GM19351 (cell line): ENCODE measurements at regions not wholly inside any gene's neighbourhood (a gene's known extent, or its start where the extent isn't known, plus 50 kb on each side); places are given as distances from the start of the nearest gene placed in this dataset.

Experiments
- ATAC-seq: cut with Tn5 transposase; IDR thresholded peaks from one replicate; pipeline ENCODE4 v1.9.1; 2021; ENCODE audit warnings: mild to moderate bottlenecking, moderate library complexity; ENCODE audit not compliant: unreplicated experiment

GRCh38 chr2:221267773-221268425 is 304.2 kb downstream of the EPHA4 start:
- ATAC-seq: no peak

- ATAC-seq: no peak
These were observed 303.5 kb downstream of the EPHA4 start for GRCh38 chr2:221268631-221269030.

GRCh38 chr2:221270806-221271205 is 301.3 kb downstream of the EPHA4 start:
- ATAC-seq: no peak

- ATAC-seq: no peak
These were observed 299.4 kb downstream of the EPHA4 start for GRCh38 chr2:221272729-221273128.

GRCh38 chr2:221276033-221276432 is 296.1 kb downstream of the EPHA4 start:
- ATAC-seq: no peak

- ATAC-seq: no peak
These were observed 295.5 kb downstream of the EPHA4 start for GRCh38 chr2:221276601-221277000.

GRCh38 chr2:221282386-221282785 is 289.7 kb downstream of the EPHA4 start:
- no peak for ATAC-seq

- no peak for ATAC-seq
These were observed 288.1 kb downstream of the EPHA4 start for GRCh38 chr2:221283896-221284545.

GRCh38 chr2:221285148-221285547 is 287.0 kb downstream of the EPHA4 start:
- no peak for ATAC-seq

- no peak for ATAC-seq
These were observed 285.7 kb downstream of the EPHA4 start for GRCh38 chr2:221286406-221286805.

GRCh38 chr2:221289389-221289788 is 282.7 kb downstream of the EPHA4 start:
- ATAC-seq: no peak

GRCh38 chr2:221289846-221290245 is 282.3 kb downstream of the EPHA4 start:
- ATAC-seq: no peak

GRCh38 chr2:221293949-221294742 is 278.0 kb downstream of the EPHA4 start:
- ATAC-seq: no peak

- ATAC-seq: no peak
These were observed 267.2 kb downstream of the EPHA4 start for GRCh38 chr2:221304916-221305315.

GRCh38 chr2:221308507-221309066 is 263.5 kb downstream of the EPHA4 start:
- no peak for ATAC-seq

GRCh38 chr2:221309892-221310583 is 262.1 kb downstream of the EPHA4 start:
- no peak for ATAC-seq

- no peak for ATAC-seq
These were observed 261.4 kb downstream of the EPHA4 start for GRCh38 chr2:221310730-221311129.

- no peak for ATAC-seq
These were observed 259.5 kb downstream of the EPHA4 start for GRCh38 chr2:221312634-221313033.

- ATAC-seq: no peak
These were observed 257.3 kb downstream of the EPHA4 start for GRCh38 chr2:221314786-221315185.

- ATAC-seq: no peak
These were observed 253.6 kb downstream of the EPHA4 start for GRCh38 chr2:221318376-221319130.
